ENCODE measurements at regions not wholly inside any gene's neighbourhood (a gene's known extent, or its start where the extent isn't known, plus 50 kb on each side); places are given as distances from the start of the nearest gene placed in this dataset.
"Not testable (repeated sequence)": the region's sequence is repeated elsewhere in the genome, so short reads cannot be mapped to it uniquely, and the experiment has no call there.

- DNase-seq = no peak
These were observed 290.5 kb upstream of the FBXO33 start for GRCh38 chr14:39722547-39723273.

- DNase-seq = no peak
These were observed 284.8 kb upstream of the FBXO33 start for GRCh38 chr14:39716987-39717570.

GRCh38 chr14:39712293-39712999 lies 280.2 kb upstream of the FBXO33 start:
- DNase-seq = no peak

- DNase-seq = no peak
These were observed 272.4 kb upstream of the FBXO33 start for GRCh38 chr14:39704594-39704993.

GRCh38 chr14:39694341-39694740 lies 262.1 kb upstream of the FBXO33 start:
- DNase-seq = no peak

GRCh38 chr14:39683691-39684260 lies 251.5 kb upstream of the FBXO33 start:
- DNase-seq = no peak

GRCh38 chr14:39682582-39682981 lies 250.3 kb upstream of the FBXO33 start:
- no peak for DNase-seq

GRCh38 chr14:39681782-39682399 lies 249.7 kb upstream of the FBXO33 start:
- DNase-seq = no peak

- DNase-seq = no peak
These were observed 248.5 kb upstream of the FBXO33 start for GRCh38 chr14:39680777-39681176.

- no peak for DNase-seq
These were observed 241.5 kb upstream of the FBXO33 start for GRCh38 chr14:39673734-39674133.

- DNase-seq = no peak
These were observed 241.1 kb upstream of the FBXO33 start for GRCh38 chr14:39673270-39673711.

- no peak for DNase-seq
These were observed 236.2 kb upstream of the FBXO33 start for GRCh38 chr14:39668449-39668848.

GRCh38 chr14:39666386-39666785 lies 234.2 kb upstream of the FBXO33 start:
- no peak for DNase-seq

- DNase-seq = no peak
These were observed 232.8 kb upstream of the FBXO33 start for GRCh38 chr14:39665075-39665475.

GRCh38 chr14:39664646-39665045 lies 232.4 kb upstream of the FBXO33 start:
- no peak for DNase-seq

- no peak for DNase-seq
These were observed 209.0 kb upstream of the FBXO33 start for GRCh38 chr14:39641224-39641623.

GRCh38 chr14:39639009-39639408 lies 206.8 kb upstream of the FBXO33 start:
- DNase-seq = not testable (repeated sequence)

- no peak for DNase-seq
These were observed 195.9 kb upstream of the FBXO33 start for GRCh38 chr14:39628087-39628486.

GRCh38 chr14:39626589-39627576 lies 194.7 kb upstream of the FBXO33 start:
- DNase-seq = no peak

- DNase-seq = no peak
These were observed 189.4 kb upstream of the FBXO33 start for GRCh38 chr14:39621678-39622077.

GRCh38 chr14:39621223-39621622 lies 189.0 kb upstream of the FBXO33 start:
- no peak for DNase-seq

GRCh38 chr14:39617537-39617936 lies 185.3 kb upstream of the FBXO33 start:
- DNase-seq = no peak
